HCT116 (cell line): ENCODE measurements at regions not wholly inside any gene's neighbourhood (a gene's known extent, or its start where the extent isn't known, plus 50 kb on each side); places are given as distances from the start of the nearest gene placed in this dataset.

Source experiments
- ATAC-seq: fragments of 200-7000 bp; cut with Tn5 transposase; 2 replicates; pipeline ENCODE4 v1.9.1; 2020; ENCODE audit warnings: mild to moderate bottlenecking, moderate library complexity
- BruUV-seq: library from RNA; stranded (reverse); fragments of 400-500 nt; replicated peaks from 2 replicates; lab custom pipeline; 2021; lab: Mats Ljungman, UMichigan
- CTCF ChIA-PET: fragments of 300-600 bp; sonication (Branson Sonifier 250); formaldehyde crosslinking; loops from one replicate; lab custom pipeline; 2021; ENCODE audit warnings: antibody characterized with exemption; lab: Charles Lee
- POLR2A ChIA-PET: fragments of 300-600, 350-600 bp; sonication (Branson Sonifier 250); formaldehyde crosslinking; loops from one replicate; lab custom pipeline; 2021; ENCODE audit warnings: antibody characterized with exemption; lab: Charles Lee
- RAD21 ChIA-PET, 2 experiments: fragments of 300-600 bp; sonication (Branson Sonifier 250); formaldehyde crosslinking; loops; one replicate each; lab custom pipeline; 2023; ENCODE audit warnings: low total read pairs in 2 of 2; ENCODE audit not compliant: uncharacterized antibody in 2 of 2, unreplicated experiment in 2 of 2, low non-redundant PET in 1 of 2; lab: Charles Lee
- DNase-seq: peaks from one replicate; pipeline ENCODE4 v3.0.0-alpha.2; 2010; ENCODE audit warnings: low read depth, low spot score
- H2AFZ ChIP-seq: fragments of 200-600 bp; shearing (Covaris generic), sonication (generic); 2 replicates; pipeline ENCODE4 v1.6.1; 2017; ENCODE audit warnings: low read depth, mixed run types, mixed read lengths, antibody characterized with exemption, low read length; ENCODE audit not compliant: poor library complexity, severe bottlenecking
- H3K27ac ChIP-seq: 2 replicates; pipeline ENCODE4 v1.5.1; 2012; ENCODE audit warnings: low read depth, low read length
- H3K27me3 ChIP-seq: fragments of 200-600 bp; sonication (generic); 2 replicates; pipeline ENCODE4 v1.6.1; 2016; ENCODE audit warnings: mixed run types, low read length, mixed read lengths; ENCODE audit not compliant: insufficient read depth
- H3K36me3 ChIP-seq, 2 experiments: fragments of 200-500 bp in 1 of 2; fragments of 200-600 bp in 1 of 2; sonication (Bioruptor generic) in 1 of 2; sonication (generic) in 1 of 2; 2 replicates each; pipeline versions ENCODE4 v1.5.1 to v1.6.1; 2014 to 2016; ENCODE audit warnings: low read length in 2 of 2, inconsistent platforms in 1 of 2, mixed read lengths in 1 of 2, mixed run types in 1 of 2; ENCODE audit not compliant: insufficient read depth in 2 of 2, control insufficient read depth in 1 of 2
- H3K4me1 ChIP-seq, 2 experiments: fragments of 200-600 bp in 1 of 2; sonication (generic) in 1 of 2; 2 replicates each; pipeline versions ENCODE4 v1.5.1 to v1.6.1; 2012 to 2017; ENCODE audit warnings: low read length in 2 of 2, inconsistent platforms in 1 of 2, mild to moderate bottlenecking in 1 of 2, mixed read lengths in 1 of 2, mixed run types in 1 of 2, moderate library complexity in 1 of 2; ENCODE audit not compliant: insufficient read depth in 2 of 2, control insufficient read depth in 1 of 2
- H3K4me2 ChIP-seq: fragments of 200-600 bp; sonication (generic); 2 replicates; pipeline ENCODE4 v1.6.1; 2017; ENCODE audit warnings: mixed run types, low read length, mixed read lengths
- H3K4me3 ChIP-seq, 2 experiments: fragments of 200-600 bp in 1 of 2; sonication (generic) in 1 of 2; replicated peaks in 1 of 2; 2 replicates each; pipeline ENCODE4 v1.5.1; 2011 to 2016; ENCODE audit warnings: low read length in 2 of 2, control low read depth in 1 of 2, low read depth in 1 of 2, mild to moderate bottlenecking in 1 of 2, mixed read lengths in 1 of 2, mixed run types in 1 of 2
- H3K79me2 ChIP-seq: fragments of 200-600 bp; sonication (generic); 2 replicates; pipeline ENCODE4 v1.6.1; 2017; ENCODE audit warnings: mild to moderate bottlenecking, mixed run types, low read length, moderate library complexity, mixed read lengths; ENCODE audit not compliant: insufficient read depth
- H3K9ac ChIP-seq: fragments of 200-600 bp; sonication (generic); 2 replicates; pipeline ENCODE4 v1.6.1; 2016; ENCODE audit warnings: low read length, mixed read lengths
- H3K9me2 ChIP-seq: fragments of 200-600 bp; sonication (generic), shearing (Covaris generic); 2 replicates; pipeline ENCODE4 v1.6.1; 2017; ENCODE audit warnings: mixed run types, mild to moderate bottlenecking, moderate library complexity; ENCODE audit not compliant: insufficient read depth
- H3K9me3 ChIP-seq, 2 experiments: fragments of 200-500 bp in 1 of 2; fragments of 200-600 bp in 1 of 2; sonication (Bioruptor generic) in 1 of 2; sonication (generic) in 1 of 2; 2 replicates each; pipeline ENCODE4 v1.6.1; 2014 to 2017; ENCODE audit warnings: low read length in 2 of 2, mixed read lengths in 2 of 2, inconsistent platforms in 1 of 2, low read depth in 1 of 2, mild to moderate bottlenecking in 1 of 2, mixed run types in 1 of 2, moderate library complexity in 1 of 2; ENCODE audit not compliant: control insufficient read depth in 1 of 2, insufficient read depth in 1 of 2
- H4K20me1 ChIP-seq: fragments of 200-600 bp; sonication (generic), shearing (Covaris generic); 2 replicates; pipeline ENCODE4 v1.6.1; 2017; ENCODE audit warnings: mixed run types, mild to moderate bottlenecking, moderate library complexity; ENCODE audit not compliant: insufficient read depth
- ATF3 ChIP-seq: IDR thresholded peaks from 2 replicates; pipeline ENCODE4 v1.6.1; 2012
- CBX3 ChIP-seq: IDR thresholded peaks from 2 replicates; pipeline ENCODE4 v1.6.1; 2012; ENCODE audit warnings: low read depth
- CTCF ChIP-seq, 3 experiments: fragments of 200-600 bp in 1 of 3; sonication (generic) in 1 of 3; IDR thresholded peaks in 2 of 3; conservative IDR thresholded peaks in 1 of 3; 2 replicates each; pipeline ENCODE4 v1.5.1; 2012 to 2017; ENCODE audit warnings: low read depth in 2 of 3, low read length in 2 of 3, antibody characterized with exemption in 1 of 3, borderline replicate concordance in 1 of 3, control low read depth in 1 of 3, mild to moderate bottlenecking in 1 of 3, mixed read lengths in 1 of 3, mixed run types in 1 of 3, moderate library complexity in 1 of 3; ENCODE audit not compliant: insufficient read depth in 1 of 3
- EGR1 ChIP-seq: IDR thresholded peaks from 2 replicates; pipeline ENCODE4 v1.6.1; 2012; ENCODE audit warnings: low read depth
- EZH2 ChIP-seq: fragments of 200-600 bp; sonication (generic); IDR thresholded peaks from 2 replicates; pipeline ENCODE4 v1.6.1; 2017; ENCODE audit warnings: antibody characterized with exemption, mixed run types
- EZH2phosphoT487 ChIP-seq: fragments of 200-600 bp; IDR thresholded peaks from 2 replicates; pipeline ENCODE4 v1.6.1; 2018; ENCODE audit warnings: antibody characterized with exemption, borderline replicate concordance
- JUND ChIP-seq: IDR thresholded peaks from 2 replicates; pipeline ENCODE4 v1.6.1; 2012
- MAX ChIP-seq: IDR thresholded peaks from 2 replicates; pipeline ENCODE4 v1.6.1; 2012
- POLR2AphosphoS5 ChIP-seq: IDR thresholded peaks from 2 replicates; pipeline ENCODE4 v1.6.1; 2011; ENCODE audit warnings: mild to moderate bottlenecking, low read depth, low read length, moderate library complexity
- RAD21 ChIP-seq: IDR thresholded peaks from 2 replicates; pipeline ENCODE4 v1.6.1; 2012; ENCODE audit warnings: low read depth, mild to moderate bottlenecking
- REST ChIP-seq: IDR thresholded peaks from 2 replicates; pipeline ENCODE4 v1.6.1; 2012; ENCODE audit warnings: low read depth
- SIN3A ChIP-seq: IDR thresholded peaks from 2 replicates; pipeline ENCODE4 v1.6.1; 2012; ENCODE audit warnings: low read depth
- SP1 ChIP-seq: IDR thresholded peaks from 2 replicates; pipeline ENCODE4 v1.6.1; 2012; ENCODE audit warnings: low read depth
- SRF ChIP-seq: IDR thresholded peaks from 2 replicates; pipeline ENCODE4 v1.6.1; 2012; ENCODE audit warnings: low read depth
- TCF7L2 ChIP-seq: IDR thresholded peaks from 2 replicates; pipeline ENCODE4 v1.7.0; 2011; ENCODE audit warnings: borderline replicate concordance, inconsistent platforms; ENCODE audit not compliant: insufficient read depth, insufficient read length; ENCODE audit errors: extremely low read depth
- YY1 ChIP-seq: IDR thresholded peaks from 2 replicates; pipeline ENCODE4 v1.6.1; 2011; ENCODE audit warnings: low read length, low read depth, moderate library complexity, mild to moderate bottlenecking; ENCODE audit not compliant: insufficient replicate concordance; ENCODE audit errors: extremely low read depth
- ZNF274 ChIP-seq: fragments of 200-500 bp; sonication (Bioruptor generic); IDR thresholded peaks from 2 replicates; pipeline ENCODE4 v1.6.1; 2014; ENCODE audit warnings: mild to moderate bottlenecking, low read depth, low read length, inconsistent platforms
- intact Hi-C: fragments of 100-400 bp; cut with micrococcal nuclease; formaldehyde crosslinking; loops from 2 replicates; pipeline ENCODE4 v1.10.0; 2022

GRCh38 chr13:31068119-31068423 is 93.6 kb downstream of the HSPH1 start:
- Histone ChIP-seq H3K4me2 (no peak overlapping the region), H2AFZ (no peak overlapping the region), H3K4me3 (no peak overlapping the region), H3K9me2 (no peaks in the 10 kb centered on the region), H3K4me1 (peaks cover 0 to 9% of the 10 kb centered on the region in 2 experiments; a peak in 1 of 4 replicates), H3K36me3 (no peaks in the 10 kb centered on the region), H3K9me3 (no peaks in the 10 kb centered on the region), H4K20me1 (no peaks in the 10 kb centered on the region), H3K79me2 (no peaks in the 10 kb centered on the region), H3K27ac (no peak overlapping the region), H3K9ac (no peak overlapping the region), H3K27me3 (no peaks in the 10 kb centered on the region)
- ChIA-PET RAD21 (no interaction called here), POLR2A (no interaction called here), CTCF (no interaction called here)
- TF ChIP-seq POLR2AphosphoS5 (no peak), SIN3A (no peak), CBX3 (no peak), JUND (no peak), RAD21 (no peak), ZNF274 (no peak), EZH2 (no peak), MAX (no peak), EZH2phosphoT487 (no peak), TCF7L2 (no peak), ATF3 (no peak), REST (no peak), EGR1 (no peak), SRF (no peak), YY1 (no peak), SP1 (no peak), CTCF (IDR thresholded peaks at IDR 0.05 in 2 of 3, conservative IDR thresholded peaks at IDR 0.05 in 1 of 3; ENCODE audit: borderline replicate concordance in 1 of 3, insufficient read depth in 1 of 3, low read depth in 2 of 3, low read length in 2 of 3) (no peak)
- DNase-seq (no peak), ATAC-seq (no peak)
- intact Hi-C loops = no loop called here
- no TSS peak for BruUV-seq
